HG02885 (cell line): ENCODE measurements at regions not wholly inside any gene's neighbourhood (a gene's known extent, or its start where the extent isn't known, plus 50 kb on each side); places are given as distances from the start of the nearest gene placed in this dataset.

ENCODE experiments used
- ATAC-seq: cut with Tn5 transposase; IDR thresholded peaks from one replicate; pipeline ENCODE4 v1.9.1; 2021; ENCODE audit warnings: mild to moderate bottlenecking; ENCODE audit not compliant: unreplicated experiment, poor library complexity

GRCh38 chr13:32960626-32961025 is 55.6 kb upstream of the KL start:
- ATAC-seq, result no peak

DNA sequence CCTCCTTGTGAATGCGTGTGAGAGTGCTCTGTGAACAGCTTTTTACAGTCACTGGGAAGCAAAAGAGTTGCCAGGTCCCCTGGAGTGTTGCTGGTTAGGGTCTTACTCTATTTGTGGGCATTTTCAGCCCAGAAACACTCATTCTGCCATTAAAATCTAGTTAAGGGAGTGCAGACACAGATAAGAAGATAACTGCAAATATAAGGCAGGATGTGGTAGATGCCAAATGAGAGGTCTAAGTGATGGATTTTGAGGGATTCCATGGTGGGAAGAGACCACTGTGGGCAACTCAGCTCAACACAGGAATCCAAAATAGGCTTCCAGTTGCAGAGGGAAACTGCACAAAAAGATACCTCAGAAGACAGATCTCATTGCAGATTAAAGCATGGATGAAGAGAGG is 54.5 kb upstream of the KL start:
- ATAC-seq, result no peak

GRCh38 chr13:32962342-32962741 is 53.9 kb upstream of the KL start:
- no peak for ATAC-seq

GRCh38 chr13:32964987-32965386 is 51.2 kb upstream of the KL start:
- ATAC-seq, result no peak
